OCI-LY7 (cell line): ENCODE measurements at regions not wholly inside any gene's neighbourhood (a gene's known extent, or its start where the extent isn't known, plus 50 kb on each side); places are given as distances from the start of the nearest gene placed in this dataset.

ENCODE experiments used
- CTCF ChIP-seq: fragments of 200-600 bp; sonication (generic); conservative IDR thresholded peaks from 2 replicates; pipeline ENCODE4 v1.5.1; 2014; ENCODE audit warnings: mild to moderate bottlenecking, antibody characterized with exemption, low read length, moderate library complexity, mixed read lengths
- EZH2phosphoT487 ChIP-seq: fragments of 200-600 bp; sonication (generic); IDR thresholded peaks from 2 replicates; pipeline ENCODE4 v1.6.1; 2018; ENCODE audit warnings: low read depth, borderline replicate concordance, mild to moderate bottlenecking, mixed run types, antibody characterized with exemption, low read length, moderate library complexity, mixed read lengths

GRCh38 chr16:54568906-54569807 is 282.6 kb upstream of the IRX3 start:
- TF ChIP-seq CTCF (no peak), EZH2phosphoT487 (no peak)
